ENCODE measurements at regions not wholly inside any gene's neighbourhood (a gene's known extent, or its start where the extent isn't known, plus 50 kb on each side); places are given as distances from the start of the nearest gene placed in this dataset.
"Not testable (repeated sequence)": the region's sequence is repeated elsewhere in the genome, so short reads cannot be mapped to it uniquely, and the experiment has no call there.

DNA sequence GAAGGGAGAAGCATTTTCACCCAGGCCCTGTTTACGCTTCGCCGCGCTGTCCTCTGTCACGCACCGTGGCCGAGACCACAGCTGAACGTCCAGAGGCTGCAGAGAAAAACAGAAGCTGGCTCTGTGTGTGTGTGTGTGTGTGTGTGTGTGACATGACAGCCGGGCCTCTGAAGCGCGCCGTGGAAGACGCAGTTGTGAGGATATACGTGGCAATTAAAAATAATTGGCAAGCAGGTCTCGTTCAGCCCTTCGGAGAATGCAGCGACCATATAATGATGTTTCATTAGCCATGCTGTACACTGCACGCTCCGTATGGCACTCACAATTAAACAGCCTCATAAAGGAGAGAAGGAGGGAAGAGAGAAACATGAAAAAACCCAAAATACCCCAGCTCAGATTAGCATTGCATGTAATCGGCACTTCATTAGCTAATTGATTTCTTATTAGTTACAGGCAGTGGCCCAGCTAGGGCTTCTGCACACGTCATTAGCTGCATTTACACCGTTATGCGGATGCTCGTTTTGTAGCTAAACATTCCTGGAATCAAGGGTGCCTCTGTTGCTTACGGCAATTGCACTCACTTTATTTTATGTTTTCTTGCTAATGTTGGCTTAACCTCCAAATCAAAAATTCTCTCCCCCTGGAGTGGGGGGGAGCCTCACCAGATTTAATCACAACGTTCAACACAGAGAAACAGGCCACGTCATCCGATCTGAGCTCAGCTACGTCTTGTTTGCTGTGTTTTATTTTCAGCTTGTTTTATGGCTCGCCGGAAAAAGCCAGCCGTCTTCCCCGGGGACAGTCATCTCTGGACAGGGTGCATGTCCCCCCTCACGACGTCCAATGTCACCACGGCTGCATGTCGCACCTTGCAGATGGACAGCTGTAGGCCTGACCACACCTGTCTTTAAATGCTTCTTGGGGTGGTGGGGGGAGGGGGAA lies 74.6 kb upstream of the SHOX start:
- DNase-seq, result no peak

DNA sequence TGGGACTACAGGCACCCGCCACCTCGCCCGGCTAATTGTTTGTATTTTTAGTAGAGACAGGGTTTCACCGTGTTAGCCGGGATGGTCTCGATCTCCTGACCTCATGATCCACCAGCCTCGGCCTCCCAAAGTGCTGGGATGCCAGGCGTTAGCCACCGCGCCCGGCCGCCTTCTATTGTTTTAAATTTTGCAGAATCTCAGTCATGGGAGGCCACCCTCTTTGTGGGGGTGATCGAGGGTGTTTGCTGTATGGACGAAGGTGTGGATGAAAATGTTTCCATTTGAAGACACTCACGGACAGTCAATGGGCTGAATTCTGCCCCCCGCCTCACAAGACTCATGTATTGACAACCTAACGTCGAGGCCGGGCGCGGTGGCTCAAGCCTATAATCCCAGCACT lies 73.0 kb upstream of the SHOX start:
- not testable (repeated sequence) for DNase-seq

DNA sequence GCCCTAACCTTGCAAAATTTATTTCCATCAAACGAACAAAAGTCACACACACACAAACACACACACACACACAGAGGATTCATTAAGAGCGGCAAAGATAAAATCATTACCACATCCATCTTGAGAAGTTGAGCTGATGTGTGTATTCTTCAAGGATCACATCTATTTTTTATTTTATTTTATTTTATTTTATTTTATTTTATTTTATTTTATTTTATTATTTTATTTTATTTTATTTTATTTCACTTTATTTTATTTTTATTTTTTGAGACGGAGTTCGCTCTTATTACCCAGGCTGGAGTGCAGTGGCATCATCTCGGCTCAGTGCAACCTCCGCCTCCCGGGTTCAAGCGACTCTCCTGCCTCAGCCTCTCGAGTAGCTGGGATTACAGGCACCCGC lies 71.3 kb upstream of the SHOX start:
- not testable (repeated sequence) for DNase-seq

DNA sequence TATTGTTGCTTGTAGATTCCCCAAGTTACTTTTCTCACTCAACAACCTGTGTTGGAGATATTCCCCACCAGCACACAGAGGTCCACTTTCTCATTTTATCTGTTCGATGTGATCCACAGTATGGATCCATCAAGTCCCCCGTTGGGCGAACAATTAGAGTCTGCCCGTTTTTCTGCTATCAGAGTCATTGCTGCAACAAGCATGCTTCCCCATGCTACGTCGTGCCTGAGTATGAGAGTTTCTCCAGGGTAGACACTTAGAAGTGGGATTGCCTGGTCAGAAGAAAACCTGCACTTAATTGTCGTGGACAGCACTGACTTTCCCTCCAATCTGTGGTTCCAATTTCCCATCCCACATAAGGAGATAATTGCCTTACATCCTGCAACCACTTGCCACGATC lies 62.7 kb upstream of the SHOX start:
- no peak for DNase-seq

DNA sequence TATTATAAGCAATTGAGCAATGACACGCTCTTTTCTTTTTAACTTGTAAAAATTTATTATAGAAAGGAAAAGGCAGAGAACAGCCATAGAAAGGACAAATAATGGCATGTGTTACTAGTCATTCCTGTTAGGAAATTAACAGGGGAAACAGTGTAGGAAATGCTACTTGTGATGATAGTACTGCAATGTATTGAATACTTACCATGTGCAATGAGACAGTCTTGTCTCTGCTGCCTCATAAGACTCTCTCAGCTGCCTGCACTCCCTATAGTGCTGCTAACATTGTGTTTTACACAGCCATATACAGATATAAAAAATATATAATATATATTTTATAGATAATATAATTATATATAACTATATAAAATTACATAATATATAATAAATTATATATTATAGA lies 62.3 kb upstream of the SHOX start:
- DNase-seq, result peak in 1 of 2 experiments; percentile 3

DNA sequence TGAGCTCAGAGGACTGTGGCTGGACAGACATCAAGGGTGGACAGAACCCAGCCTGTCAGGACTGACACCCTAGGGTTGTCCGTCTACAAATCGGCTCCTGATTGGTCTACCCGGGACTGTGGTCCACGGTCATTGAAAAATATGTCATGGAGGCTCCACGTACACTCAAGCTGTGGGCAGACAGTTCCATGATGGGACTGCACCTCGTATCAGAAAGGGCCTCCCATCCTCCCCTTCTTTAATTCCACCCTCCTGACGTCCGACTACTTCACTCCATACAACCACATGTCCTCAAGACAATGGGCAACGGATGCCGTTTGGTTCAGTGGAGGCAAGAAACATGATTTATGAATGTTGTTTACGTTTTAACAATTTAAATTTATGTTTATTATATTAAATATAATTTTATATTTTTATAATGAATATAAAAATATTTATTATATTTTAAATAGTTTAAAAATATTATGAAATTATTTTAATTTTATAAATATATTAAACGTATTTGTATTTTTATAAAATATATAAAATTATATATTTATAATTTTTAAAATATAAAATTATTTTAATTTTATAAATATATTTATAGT lies 58.0 kb upstream of the SHOX start:
- DNase-seq, result peak in 1 of 2 experiments; percentile 14

DNA sequence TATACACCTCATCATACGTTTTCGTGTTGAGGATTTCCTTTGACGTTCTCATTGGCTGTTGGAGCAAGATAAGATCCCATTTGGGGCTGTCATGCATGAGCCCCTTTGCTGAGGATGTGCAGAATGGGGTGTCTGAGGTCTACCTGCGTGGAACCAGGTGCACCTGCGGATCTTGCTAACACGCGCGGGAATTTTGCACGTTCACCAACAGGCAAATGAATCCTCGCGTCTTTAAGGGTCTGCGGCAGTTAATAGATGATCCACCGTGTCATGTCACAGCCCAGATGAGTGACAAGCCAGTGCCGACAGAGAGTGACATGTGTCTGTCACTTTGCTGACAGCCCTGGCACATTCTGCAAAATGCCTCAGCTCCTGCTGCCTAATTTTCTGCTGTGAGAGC lies 56.3 kb upstream of the SHOX start:
- DNase-seq, result peak in 1 of 2 experiments; percentile 6

DNA sequence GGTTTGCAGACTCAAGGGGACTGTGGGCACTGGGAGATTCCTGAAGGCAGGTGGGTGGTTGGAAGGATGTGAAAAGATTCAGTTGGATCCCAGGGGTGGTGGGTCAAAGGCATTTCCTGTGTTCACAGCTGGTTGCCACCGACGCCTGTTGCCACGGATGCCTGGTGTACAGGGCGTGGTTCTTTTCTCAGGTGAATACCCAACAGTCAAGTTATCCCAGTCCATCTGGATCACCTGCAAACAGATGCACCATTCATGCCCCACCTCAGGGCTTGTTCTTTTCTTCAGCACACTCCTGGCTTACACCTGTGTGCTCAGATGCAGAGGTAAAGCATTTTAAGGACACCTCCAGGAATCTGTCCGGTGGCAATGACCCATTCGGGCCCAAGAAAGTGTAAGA lies 55.8 kb upstream of the SHOX start:
- peak in 1 of 2 experiments; percentile 7 for DNase-seq

DNA sequence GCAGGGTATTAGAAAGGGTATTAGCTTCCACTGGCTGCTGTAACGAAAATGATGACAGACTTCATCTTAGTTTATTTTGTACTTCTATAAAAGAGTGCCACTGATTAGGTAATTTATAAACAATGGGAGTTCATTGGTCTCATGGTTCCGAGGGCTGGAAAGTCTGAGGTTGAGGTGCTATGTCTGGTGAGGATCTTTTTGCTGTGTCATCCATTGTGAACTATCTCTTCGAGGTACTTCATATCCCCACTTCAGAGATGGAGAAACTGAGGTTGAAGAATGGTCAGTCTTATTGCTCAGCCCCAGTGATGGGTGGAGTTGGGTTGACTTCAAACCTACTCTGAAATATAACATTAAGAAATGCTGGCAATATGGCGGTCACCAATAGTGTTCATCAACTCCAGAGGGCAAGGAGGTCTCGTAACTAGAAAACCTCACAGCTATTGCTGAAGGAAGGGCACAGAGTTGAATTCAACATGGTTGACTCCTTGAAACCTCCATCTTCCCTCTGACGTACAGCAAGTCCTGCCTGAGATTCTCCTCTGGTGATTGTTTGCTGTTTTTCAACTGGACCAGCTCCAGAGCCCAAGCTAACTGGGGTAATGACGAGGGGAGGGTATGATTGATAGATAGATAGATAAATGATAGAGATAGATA lies 53.6 kb upstream of the SHOX start:
- DNase-seq, result no peak

DNA sequence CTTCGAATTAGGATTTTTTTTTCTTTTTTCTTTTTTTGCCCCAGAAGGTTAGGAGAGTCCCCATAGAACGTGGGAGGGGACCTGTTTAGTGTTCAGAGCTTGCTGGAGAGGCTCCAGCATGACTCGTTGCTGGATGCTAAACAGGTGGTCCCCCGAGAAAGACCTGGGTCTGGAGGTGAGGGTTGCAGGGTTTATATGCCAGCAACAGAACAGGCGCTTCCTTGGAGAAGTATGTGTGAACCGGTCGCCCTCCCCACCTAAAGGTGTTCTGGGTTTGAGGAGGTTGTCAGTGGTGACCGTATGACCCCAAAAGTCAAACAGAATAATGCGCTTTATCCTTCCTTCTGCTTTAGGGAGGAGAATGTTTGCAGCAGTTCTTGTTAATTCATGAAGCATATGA lies 52.1 kb upstream of the SHOX start:
- DNase-seq, result no peak

DNA sequence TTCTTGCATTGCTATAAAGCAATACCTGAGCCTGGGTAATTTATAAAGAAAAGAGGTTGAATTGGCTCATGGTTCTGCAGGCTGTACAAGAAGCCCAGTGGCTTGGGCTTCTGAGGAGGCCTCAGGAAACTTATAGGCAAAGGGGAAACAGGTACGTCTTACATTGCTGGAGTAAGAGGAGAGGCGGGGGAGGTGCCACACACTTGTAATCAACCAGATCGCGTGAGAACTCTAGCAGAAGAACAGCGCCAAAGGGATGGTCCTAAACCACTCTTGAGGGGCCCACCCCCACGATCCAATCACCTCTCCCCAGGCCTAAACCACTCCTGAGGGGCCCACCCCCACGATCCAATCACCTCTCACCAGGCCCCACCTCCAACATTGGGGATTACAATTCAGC lies 50.6 kb upstream of the SHOX start:
- DNase-seq, result no peak
